ENCODE measurements at regions not wholly inside any gene's neighbourhood (a gene's known extent, or its start where the extent isn't known, plus 50 kb on each side); places are given as distances from the start of the nearest gene placed in this dataset.

DNA sequence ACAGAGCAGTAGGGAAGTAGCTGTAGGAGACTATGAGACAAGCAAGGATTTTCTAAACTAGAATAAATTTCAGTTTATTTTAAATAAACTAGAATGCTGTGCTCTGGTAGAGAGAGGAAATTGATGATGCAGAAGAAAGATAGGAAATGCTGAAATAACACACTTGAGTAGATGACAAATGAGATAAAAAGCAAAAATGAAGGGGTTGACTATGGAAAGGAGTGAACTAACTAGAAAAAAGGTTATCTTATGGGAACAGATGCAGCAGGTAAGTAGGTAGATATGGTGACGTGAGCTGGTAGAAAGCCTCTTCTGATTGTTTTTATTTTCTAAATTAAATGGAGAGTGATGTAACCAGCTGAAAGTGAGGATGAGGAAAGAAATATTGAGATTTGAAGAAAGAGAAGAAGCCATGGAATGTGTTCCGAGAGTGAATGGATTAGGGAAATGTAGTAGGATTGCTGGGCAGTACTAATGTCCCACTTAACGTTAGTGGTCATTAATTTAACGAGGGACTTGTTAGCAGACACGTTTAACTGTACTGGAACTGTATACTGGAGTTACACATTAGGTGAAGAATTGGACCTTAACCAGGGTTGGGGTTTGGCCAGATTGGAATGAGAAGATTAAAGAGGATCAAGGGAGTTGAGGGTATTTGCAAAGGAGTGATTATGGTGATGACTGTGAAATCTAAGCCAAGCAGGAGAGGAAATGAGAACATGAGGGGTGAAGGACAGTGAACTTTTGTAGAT is 196.5 kb downstream of the TANC2 start:
- H3K4me3 Mint-ChIP-seq (ENCODE audit: low read depth, unreplicated experiment) = no peak overlapping the region
- no peaks in the 10 kb centered on the region for H3K4me1 Mint-ChIP-seq (ENCODE audit: low read depth, unreplicated experiment)
- no peaks in the 10 kb centered on the region for H3K9me3 Mint-ChIP-seq (ENCODE audit: low read depth, unreplicated experiment)
- no peaks in the 10 kb centered on the region for H3K36me3 Mint-ChIP-seq (ENCODE audit: insufficient read depth, unreplicated experiment)
- no TSS peak for BruUV-seq (replicated peaks)
- CTCF ChIA-PET = no interaction called here
- H3K27ac Mint-ChIP-seq (ENCODE audit: unreplicated experiment) = no peak overlapping the region
- TF ChIP-seq, protein P1, sequence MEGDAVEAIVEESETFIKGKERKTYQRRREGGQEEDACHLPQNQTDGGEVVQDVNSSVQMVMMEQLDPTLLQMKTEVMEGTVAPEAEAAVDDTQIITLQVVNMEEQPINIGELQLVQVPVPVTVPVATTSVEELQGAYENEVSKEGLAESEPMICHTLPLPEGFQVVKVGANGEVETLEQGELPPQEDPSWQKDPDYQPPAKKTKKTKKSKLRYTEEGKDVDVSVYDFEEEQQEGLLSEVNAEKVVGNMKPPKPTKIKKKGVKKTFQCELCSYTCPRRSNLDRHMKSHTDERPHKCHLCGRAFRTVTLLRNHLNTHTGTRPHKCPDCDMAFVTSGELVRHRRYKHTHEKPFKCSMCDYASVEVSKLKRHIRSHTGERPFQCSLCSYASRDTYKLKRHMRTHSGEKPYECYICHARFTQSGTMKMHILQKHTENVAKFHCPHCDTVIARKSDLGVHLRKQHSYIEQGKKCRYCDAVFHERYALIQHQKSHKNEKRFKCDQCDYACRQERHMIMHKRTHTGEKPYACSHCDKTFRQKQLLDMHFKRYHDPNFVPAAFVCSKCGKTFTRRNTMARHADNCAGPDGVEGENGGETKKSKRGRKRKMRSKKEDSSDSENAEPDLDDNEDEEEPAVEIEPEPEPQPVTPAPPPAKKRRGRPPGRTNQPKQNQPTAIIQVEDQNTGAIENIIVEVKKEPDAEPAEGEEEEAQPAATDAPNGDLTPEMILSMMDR (IDR thresholded peaks at IDR 0.05; ENCODE audit: unreplicated experiment) = no peak
- intact Hi-C loops (cut with micrococcal nuclease; ENCODE audit: unreplicated experiment) = no loop called here
- no peak for DNase-seq
- no peaks in the 10 kb centered on the region for H3K27me3 Mint-ChIP-seq (ENCODE audit: unreplicated experiment)

DNA sequence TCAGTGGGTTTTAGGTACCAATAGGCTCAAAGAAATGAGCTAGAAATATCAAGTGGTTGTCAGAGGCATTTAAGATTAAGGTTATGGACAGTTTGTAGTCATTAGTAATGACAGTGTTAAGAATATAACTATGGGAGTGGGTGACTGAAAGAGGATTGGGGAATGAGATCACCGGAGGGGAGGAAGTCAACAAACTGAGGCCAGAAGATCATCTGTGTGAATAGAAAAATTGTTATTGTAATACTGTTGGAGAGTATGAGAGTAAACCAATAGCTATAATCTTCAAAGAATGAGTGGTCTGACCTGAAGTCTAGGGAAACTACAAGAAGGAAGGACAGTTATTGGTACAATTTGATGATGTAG is 197.1 kb downstream of the TANC2 start:
- no peaks in the 10 kb centered on the region for H3K4me1 Mint-ChIP-seq (ENCODE audit: low read depth, unreplicated experiment)
- BruUV-seq (replicated peaks) = no TSS peak
- H3K27me3 Mint-ChIP-seq (ENCODE audit: unreplicated experiment) = no peaks in the 10 kb centered on the region
- DNase-seq = no peak
- TF ChIP-seq, protein P1 (IDR thresholded peaks at IDR 0.05; ENCODE audit: unreplicated experiment) = no peak
- H3K9me3 Mint-ChIP-seq (ENCODE audit: low read depth, unreplicated experiment) = no peaks in the 10 kb centered on the region
- CTCF ChIA-PET = no interaction called here
- H3K4me3 Mint-ChIP-seq (ENCODE audit: low read depth, unreplicated experiment) = no peak overlapping the region
- intact Hi-C loops (cut with micrococcal nuclease; ENCODE audit: unreplicated experiment) = no loop called here
- H3K36me3 Mint-ChIP-seq (ENCODE audit: insufficient read depth, unreplicated experiment) = no peaks in the 10 kb centered on the region
- H3K27ac Mint-ChIP-seq (ENCODE audit: unreplicated experiment) = no peak overlapping the region

DNA sequence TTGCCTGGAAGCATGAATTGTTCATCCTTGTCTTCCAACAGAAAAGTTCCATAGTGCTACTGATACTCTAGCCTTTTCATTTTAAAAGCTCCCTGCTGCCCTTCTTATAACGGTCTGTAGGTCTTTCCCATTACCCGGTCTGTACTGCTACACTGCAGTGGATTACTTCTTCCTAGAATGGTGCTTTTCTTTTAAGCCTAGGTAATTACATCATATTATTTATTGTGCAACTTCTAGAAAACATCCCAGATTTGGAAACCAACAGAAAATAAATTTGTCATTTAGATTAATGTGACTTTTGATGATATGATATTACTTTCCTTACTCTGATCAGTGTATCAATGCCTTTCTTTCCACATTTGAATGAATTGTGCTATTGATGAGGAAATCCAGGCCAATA is 199.4 kb downstream of the TANC2 start:
- BruUV-seq (replicated peaks) = no TSS peak

DNA sequence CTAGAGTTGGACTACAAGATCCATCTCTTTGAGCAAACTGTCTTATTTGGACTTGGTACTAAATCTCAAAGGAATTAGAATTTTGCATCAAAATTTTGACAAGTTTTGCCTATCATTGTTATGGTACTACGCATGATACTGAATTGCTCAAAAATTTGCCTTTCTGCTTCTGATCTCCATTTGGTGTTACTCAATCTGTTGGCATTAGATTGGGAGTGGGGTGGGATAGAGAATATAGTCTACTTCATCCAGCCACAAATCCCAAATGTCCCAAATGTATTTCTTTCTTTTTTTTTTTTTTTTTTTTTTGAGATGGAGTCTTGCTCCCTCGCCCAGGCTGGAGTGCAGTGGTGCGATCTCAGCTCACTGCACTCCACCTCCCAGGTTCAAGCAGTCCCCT is 204.8 kb downstream of the TANC2 start:
- H3K4me3 Mint-ChIP-seq (ENCODE audit: low read depth, unreplicated experiment) = no peak overlapping the region
- H3K27ac Mint-ChIP-seq (ENCODE audit: unreplicated experiment) = no peak overlapping the region
- no peak for DNase-seq
- intact Hi-C loops (cut with micrococcal nuclease; ENCODE audit: unreplicated experiment) = loop anchor here (5.0 kb wide), 1 partner anchor 53 kb away; no protein-coding TSS in a partner anchor
- TF ChIP-seq, protein P1 (IDR thresholded peaks at IDR 0.05; ENCODE audit: unreplicated experiment) = no peak
- no TSS peak for BruUV-seq (replicated peaks)
- no peaks in the 10 kb centered on the region for H3K9me3 Mint-ChIP-seq (ENCODE audit: low read depth, unreplicated experiment)
- CTCF ChIA-PET = interaction anchor here (0.6 to 1.4 kb wide), 2 partner anchors 54 to 554 kb away, joined by 3 to 5 read pairs; no protein-coding TSS in a partner anchor
- H3K27me3 Mint-ChIP-seq (ENCODE audit: unreplicated experiment) = no peaks in the 10 kb centered on the region
- peaks cover 21% of the 10 kb centered on the region for H3K4me1 Mint-ChIP-seq (ENCODE audit: low read depth, unreplicated experiment)
- peaks cover 10% of the 10 kb centered on the region for H3K36me3 Mint-ChIP-seq (ENCODE audit: insufficient read depth, unreplicated experiment)

More for the DNA sequence above, 199.4 kb downstream of the TANC2 start:
- H3K4me1 Mint-ChIP-seq (ENCODE audit: low read depth, unreplicated experiment) = no peaks in the 10 kb centered on the region
- no peaks in the 10 kb centered on the region for H3K9me3 Mint-ChIP-seq (ENCODE audit: low read depth, unreplicated experiment)
- intact Hi-C loops (cut with micrococcal nuclease; ENCODE audit: unreplicated experiment) = no loop called here
- no peak overlapping the region for H3K4me3 Mint-ChIP-seq (ENCODE audit: low read depth, unreplicated experiment)
- no peak overlapping the region for H3K27ac Mint-ChIP-seq (ENCODE audit: unreplicated experiment)
- DNase-seq = no peak
- H3K36me3 Mint-ChIP-seq (ENCODE audit: insufficient read depth, unreplicated experiment) = no peaks in the 10 kb centered on the region
- CTCF ChIA-PET = no interaction called here
- TF ChIP-seq, protein P1 (IDR thresholded peaks at IDR 0.05; ENCODE audit: unreplicated experiment) = no peak
- H3K27me3 Mint-ChIP-seq (ENCODE audit: unreplicated experiment) = no peaks in the 10 kb centered on the region
